H9 (cell line): ENCODE measurements at regions not wholly inside any gene's neighbourhood (a gene's known extent, or its start where the extent isn't known, plus 50 kb on each side); places are given as distances from the start of the nearest gene placed in this dataset.

ENCODE experiments used
- DNase-seq: peaks from one replicate; pipeline ENCODE4 v3.0.0-alpha.2; 2017
- H2AFZ ChIP-seq: one replicate; pipeline ENCODE4 v1.6.1; 2013; ENCODE audit warnings: mild to moderate bottlenecking, low read length, control low read depth, moderate library complexity
- H2AK5ac ChIP-seq: 2 replicates; pipeline ENCODE4 v1.6.1; 2013; ENCODE audit warnings: low read length, control low read depth, mixed read lengths; ENCODE audit not compliant: insufficient read length
- H2BK120ac ChIP-seq: one replicate; pipeline ENCODE4 v1.6.1; 2013; ENCODE audit warnings: low read depth, mild to moderate bottlenecking, low read length, control low read depth, inconsistent platforms; ENCODE audit not compliant: poor library complexity, severe bottlenecking
- H2BK12ac ChIP-seq: 2 replicates; pipeline ENCODE4 v1.6.1; 2013; ENCODE audit warnings: low read length, control low read depth, mixed read lengths, low read depth; ENCODE audit not compliant: insufficient read length
- H2BK15ac ChIP-seq: 2 replicates; pipeline ENCODE4 v1.6.1; 2013; ENCODE audit warnings: low read depth, low read length, control low read depth
- H2BK20ac ChIP-seq: one replicate; pipeline ENCODE4 v1.6.1; 2013; ENCODE audit warnings: low read depth, mild to moderate bottlenecking, low read length, control low read depth, inconsistent platforms; ENCODE audit not compliant: poor library complexity, severe bottlenecking
- H2BK5ac ChIP-seq: 2 replicates; pipeline ENCODE4 v1.6.1; 2013; ENCODE audit warnings: low read length, control low read depth, mixed read lengths; ENCODE audit not compliant: insufficient read length
- H3K14ac ChIP-seq: 2 replicates; pipeline ENCODE4 v1.6.1; 2013; ENCODE audit warnings: low read length, control low read depth; ENCODE audit not compliant: insufficient read depth
- H3K18ac ChIP-seq: 2 replicates; pipeline ENCODE4 v1.6.1; 2013; ENCODE audit warnings: low read depth, mild to moderate bottlenecking, mixed read lengths, low read length, control low read depth; ENCODE audit not compliant: insufficient read length
- H3K23ac ChIP-seq: 2 replicates; pipeline ENCODE4 v1.6.1; 2013; ENCODE audit warnings: low read length, control low read depth, mixed read lengths, low read depth; ENCODE audit not compliant: insufficient read length
- H3K23me2 ChIP-seq: 2 replicates; pipeline ENCODE4 v1.6.1; 2013; ENCODE audit warnings: low read depth, mild to moderate bottlenecking, mixed read lengths, low read length, control low read depth; ENCODE audit not compliant: insufficient read length, poor library complexity, severe bottlenecking
- H3K27ac ChIP-seq: 2 replicates; pipeline ENCODE4 v1.5.1; 2013; ENCODE audit warnings: low read length, control low read depth, mixed read lengths, low read depth; ENCODE audit not compliant: insufficient read length
- H3K27me3 ChIP-seq: 2 replicates; pipeline ENCODE4 v1.6.1; 2013; ENCODE audit warnings: low read length, control low read depth, inconsistent platforms; ENCODE audit not compliant: insufficient read depth
- H3K4ac ChIP-seq: 2 replicates; pipeline ENCODE4 v1.6.1; 2013; ENCODE audit warnings: low read depth, mild to moderate bottlenecking, control low read depth, inconsistent platforms, low read length, moderate library complexity
- H3K4me1 ChIP-seq: 2 replicates; pipeline ENCODE4 v1.6.1; 2013; ENCODE audit warnings: low read length, control low read depth, inconsistent platforms; ENCODE audit not compliant: insufficient read depth
- H3K4me2 ChIP-seq: 2 replicates; pipeline ENCODE4 v1.6.1; 2013; ENCODE audit warnings: low read length, control low read depth, mixed read lengths; ENCODE audit not compliant: insufficient read length, insufficient read depth
- H3K56ac ChIP-seq: 2 replicates; pipeline ENCODE4 v1.6.1; 2013; ENCODE audit warnings: low read depth, mild to moderate bottlenecking, mixed read lengths, low read length, control low read depth; ENCODE audit not compliant: insufficient read length
- H3K79me1 ChIP-seq: 2 replicates; pipeline ENCODE4 v1.6.1; 2013; ENCODE audit warnings: low read depth, mild to moderate bottlenecking, moderate library complexity, low read length, control low read depth, inconsistent platforms; ENCODE audit not compliant: insufficient read depth, poor library complexity, severe bottlenecking
- H3K79me2 ChIP-seq: 2 replicates; pipeline ENCODE4 v1.6.1; 2013; ENCODE audit warnings: low read length, control low read depth, inconsistent platforms; ENCODE audit not compliant: insufficient read depth
- H3K9ac ChIP-seq: 2 replicates; pipeline ENCODE4 v1.6.1; 2013; ENCODE audit warnings: low read length, control low read depth, mixed read lengths; ENCODE audit not compliant: insufficient read length; ENCODE audit errors: extremely low read depth
- H3K9me3 ChIP-seq: one replicate; pipeline ENCODE4 v1.6.1; 2013; ENCODE audit warnings: low read depth, low read length, inconsistent platforms; ENCODE audit not compliant: control insufficient read depth
- H3T11ph ChIP-seq: one replicate; pipeline ENCODE4 v1.6.1; 2013; ENCODE audit warnings: mild to moderate bottlenecking, low read length, control low read depth, inconsistent platforms
- H4K20me1 ChIP-seq: one replicate; pipeline ENCODE4 v1.6.1; 2013; ENCODE audit not compliant: control insufficient read depth, insufficient read length, insufficient read depth
- H4K5ac ChIP-seq: 2 replicates; pipeline ENCODE4 v1.6.1; 2013; ENCODE audit warnings: low read depth, mild to moderate bottlenecking, mixed read lengths, low read length, control low read depth; ENCODE audit not compliant: insufficient read length
- H4K8ac ChIP-seq: replicated peaks from 2 replicates; pipeline ENCODE4 v1.6.1; 2013; ENCODE audit warnings: low read length, control low read depth, mixed read lengths, low read depth; ENCODE audit not compliant: insufficient read length
- H4K91ac ChIP-seq: 2 replicates; pipeline ENCODE4 v1.6.1; 2013; ENCODE audit warnings: low read depth, mild to moderate bottlenecking, moderate library complexity, mixed read lengths, low read length, control low read depth; ENCODE audit not compliant: insufficient read length
- H3K27ac Mint-ChIP-seq, 3 experiments: 2 replicates in 2 of 3; 3 replicates in 1 of 3; pipeline ENCODE4 v1.8.0; 2020 to 2021; ENCODE audit warnings: mixed read lengths in 3 of 3, mild to moderate bottlenecking in 1 of 3, moderate library complexity in 1 of 3
- H3K27me3 Mint-ChIP-seq: 2 replicates; pipeline ENCODE4 v1.8.0; 2021; ENCODE audit warnings: low read depth, mild to moderate bottlenecking, moderate library complexity, mixed read lengths
- H3K36me3 Mint-ChIP-seq, 3 experiments: 2 replicates in 2 of 3; 3 replicates in 1 of 3; pipeline ENCODE4 v1.8.0; 2020 to 2021; ENCODE audit warnings: low read depth in 3 of 3, mixed read lengths in 3 of 3; ENCODE audit not compliant: insufficient read depth in 1 of 3
- H3K4me1 Mint-ChIP-seq, 2 experiments: 2 replicates each; pipeline ENCODE4 v1.8.0; 2020; ENCODE audit warnings: mixed read lengths in 2 of 2
- H3K4me3 Mint-ChIP-seq, 2 experiments: 2 replicates in 1 of 2; 3 replicates in 1 of 2; pipeline ENCODE4 v1.8.0; 2020 to 2021; ENCODE audit warnings: mild to moderate bottlenecking in 2 of 2, mixed read lengths in 2 of 2, moderate library complexity in 1 of 2
- H3K9me3 Mint-ChIP-seq, 2 experiments: 2 replicates in 1 of 2; 3 replicates in 1 of 2; pipeline ENCODE4 v1.8.0; 2020; ENCODE audit warnings: mild to moderate bottlenecking in 2 of 2, mixed read lengths in 2 of 2, moderate library complexity in 1 of 2
- WGBS: extraction: QIAGEN DNeasy Blood & Tissue Kit; methylation state at CpG from one replicate; pipeline ENCODE4 v1.1.7; 2013; ENCODE audit warnings: missing lambda C conversion rate, low lambda C conversion rate, mixed read lengths; ENCODE audit not compliant: insufficient read length; ENCODE audit errors: extremely low coverage; 5-methylcytosine and 5-hydroxymethylcytosine counted together
- TF ChIP-seq, protein P1 (sequence below): fragments of 200-600 bp; sonication (generic); conservative IDR thresholded peaks from 3 replicates; pipeline ENCODE4 v1.8.0; 2021; ENCODE audit warnings: antibody characterized with exemption, mild to moderate bottlenecking

- Histone ChIP-seq H3K23me2 (no peaks in the 10 kb centered on the region), H3K4me1 (peaks cover 4% of the 10 kb centered on the region), H3K9ac (no peak overlapping the region), H3K27ac (no peak overlapping the region), H4K5ac (no peak overlapping the region), H3K79me2 (no peaks in the 10 kb centered on the region), H3K14ac (no peak overlapping the region), H3T11ph (no peak overlapping the region), H2BK120ac (no peak overlapping the region), H4K8ac (no peak overlapping the region), H3K4ac (no peak overlapping the region), H3K9me3 (no peaks in the 10 kb centered on the region), H2BK15ac (no peak overlapping the region), H2BK20ac (no peak overlapping the region), H3K23ac (no peak overlapping the region), H4K20me1 (no peaks in the 10 kb centered on the region), H2BK5ac (no peak overlapping the region), H3K56ac (no peak overlapping the region), H3K27me3 (no peaks in the 10 kb centered on the region), H3K18ac (no peak overlapping the region), H3K79me1 (no peaks in the 10 kb centered on the region), H2AFZ (no peak overlapping the region), H2BK12ac (no peak overlapping the region), H4K91ac (no peak overlapping the region), H3K4me2 (no peak overlapping the region), H2AK5ac (no peak overlapping the region)
- Mint-ChIP-seq H3K36me3 (no peaks in the 10 kb centered on the region), H3K4me3 (no peak overlapping the region), H3K9me3 (no peaks in the 10 kb centered on the region), H3K27ac (no peak overlapping the region), H3K4me1 (peaks cover 7 to 8% of the 10 kb centered on the region in 2 experiments), H3K27me3 (no peaks in the 10 kb centered on the region)
- TF ChIP-seq, protein P1, sequence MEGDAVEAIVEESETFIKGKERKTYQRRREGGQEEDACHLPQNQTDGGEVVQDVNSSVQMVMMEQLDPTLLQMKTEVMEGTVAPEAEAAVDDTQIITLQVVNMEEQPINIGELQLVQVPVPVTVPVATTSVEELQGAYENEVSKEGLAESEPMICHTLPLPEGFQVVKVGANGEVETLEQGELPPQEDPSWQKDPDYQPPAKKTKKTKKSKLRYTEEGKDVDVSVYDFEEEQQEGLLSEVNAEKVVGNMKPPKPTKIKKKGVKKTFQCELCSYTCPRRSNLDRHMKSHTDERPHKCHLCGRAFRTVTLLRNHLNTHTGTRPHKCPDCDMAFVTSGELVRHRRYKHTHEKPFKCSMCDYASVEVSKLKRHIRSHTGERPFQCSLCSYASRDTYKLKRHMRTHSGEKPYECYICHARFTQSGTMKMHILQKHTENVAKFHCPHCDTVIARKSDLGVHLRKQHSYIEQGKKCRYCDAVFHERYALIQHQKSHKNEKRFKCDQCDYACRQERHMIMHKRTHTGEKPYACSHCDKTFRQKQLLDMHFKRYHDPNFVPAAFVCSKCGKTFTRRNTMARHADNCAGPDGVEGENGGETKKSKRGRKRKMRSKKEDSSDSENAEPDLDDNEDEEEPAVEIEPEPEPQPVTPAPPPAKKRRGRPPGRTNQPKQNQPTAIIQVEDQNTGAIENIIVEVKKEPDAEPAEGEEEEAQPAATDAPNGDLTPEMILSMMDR, result no peak
- DNase-seq, result no peak
- WGBS, result no CpG with 5 or more reads among the region's 2 CpGs
Measured at GRCh38 chrX:5057786-5058185, 1170.9 kb downstream of the NLGN4X start.
